ENCODE measurements at regions not wholly inside any gene's neighbourhood (a gene's known extent, or its start where the extent isn't known, plus 50 kb on each side); places are given as distances from the start of the nearest gene placed in this dataset.

- TF ChIP-seq, protein P1, sequence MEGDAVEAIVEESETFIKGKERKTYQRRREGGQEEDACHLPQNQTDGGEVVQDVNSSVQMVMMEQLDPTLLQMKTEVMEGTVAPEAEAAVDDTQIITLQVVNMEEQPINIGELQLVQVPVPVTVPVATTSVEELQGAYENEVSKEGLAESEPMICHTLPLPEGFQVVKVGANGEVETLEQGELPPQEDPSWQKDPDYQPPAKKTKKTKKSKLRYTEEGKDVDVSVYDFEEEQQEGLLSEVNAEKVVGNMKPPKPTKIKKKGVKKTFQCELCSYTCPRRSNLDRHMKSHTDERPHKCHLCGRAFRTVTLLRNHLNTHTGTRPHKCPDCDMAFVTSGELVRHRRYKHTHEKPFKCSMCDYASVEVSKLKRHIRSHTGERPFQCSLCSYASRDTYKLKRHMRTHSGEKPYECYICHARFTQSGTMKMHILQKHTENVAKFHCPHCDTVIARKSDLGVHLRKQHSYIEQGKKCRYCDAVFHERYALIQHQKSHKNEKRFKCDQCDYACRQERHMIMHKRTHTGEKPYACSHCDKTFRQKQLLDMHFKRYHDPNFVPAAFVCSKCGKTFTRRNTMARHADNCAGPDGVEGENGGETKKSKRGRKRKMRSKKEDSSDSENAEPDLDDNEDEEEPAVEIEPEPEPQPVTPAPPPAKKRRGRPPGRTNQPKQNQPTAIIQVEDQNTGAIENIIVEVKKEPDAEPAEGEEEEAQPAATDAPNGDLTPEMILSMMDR (conservative IDR thresholded peaks at IDR 0.05 in 1 of 2, IDR thresholded peaks at IDR 0.05 in 1 of 2; ENCODE audit: extremely low read depth in 1 of 2, insufficient read depth in 1 of 2, low read depth in 1 of 2, low read length in 2 of 2) = no peak
- no peak for TF ChIP-seq EZH2 (IDR thresholded peaks at IDR 0.05; ENCODE audit: borderline replicate concordance, low read length)
Observed at GRCh38 chr5:17978954-17979353, 344.7 kb downstream of the TAF11L14 start.
